A549 (cell line): ENCODE measurements at regions not wholly inside any gene's neighbourhood (a gene's known extent, or its start where the extent isn't known, plus 50 kb on each side); places are given as distances from the start of the nearest gene placed in this dataset.

ENCODE experiments used
- CHD4 ChIP-seq: fragments of 200-600 bp; sonication (generic); IDR thresholded peaks from 2 replicates; pipeline ENCODE4 v1.6.1; 2016; ENCODE audit warnings: antibody characterized with exemption, mild to moderate bottlenecking, borderline replicate concordance
- CTCF ChIP-seq: fragments of >200 bp; sonication (Bioruptor Twin); formaldehyde crosslinking; IDR thresholded peaks from 3 replicates; pipeline ENCODE4 v1.5.1; 2016
- NPAS2 ChIP-seq: fragments of 250-450 bp; sonication (Bioruptor Pico); IDR thresholded peaks from 2 replicates; pipeline ENCODE4 v1.8.0; 2022; ENCODE audit warnings: mild to moderate bottlenecking, moderate library complexity, borderline replicate concordance
- RCOR1 ChIP-seq: fragments of 150-350 bp; IDR thresholded peaks from 2 replicates; pipeline ENCODE4 v1.6.1; 2014; ENCODE audit warnings: antibody characterized with exemption, low read length, low read depth
- USF2 ChIP-seq: fragments of 450-650 bp; IDR thresholded peaks from 2 replicates; pipeline ENCODE4 v1.6.1; 2014; ENCODE audit warnings: antibody characterized with exemption
- ZSCAN20 ChIP-seq: fragments of 250-450 bp; sonication (Bioruptor Pico); IDR thresholded peaks from 2 replicates; pipeline ENCODE4 v1.8.0; 2022; ENCODE audit warnings: mild to moderate bottlenecking, moderate library complexity

GRCh38 chr7:57375783-57376182 lies 74.2 kb upstream of the ZNF716 start:
- no peak for TF ChIP-seq CTCF
- TF ChIP-seq USF2, result no peak
- TF ChIP-seq RCOR1, result no peak
- no peak for TF ChIP-seq NPAS2 (CRISPR knock-in tag)
- no peak for TF ChIP-seq CHD4
- TF ChIP-seq ZSCAN20, result no peak
